ENCODE measurements at regions not wholly inside any gene's neighbourhood (a gene's known extent, or its start where the extent isn't known, plus 50 kb on each side); places are given as distances from the start of the nearest gene placed in this dataset.

- no peak for DNase-seq
These were observed 54.0 kb upstream of the GTF3A start for GRCh38 chr13:27370305-27370872.

GRCh38 chr13:27371932-27372331, 52.5 kb upstream of the GTF3A start:
- DNase-seq = peak; percentile 82

GRCh38 chr13:27372896-27373295, 51.5 kb upstream of the GTF3A start:
- peak; percentile 89 for DNase-seq

- DNase-seq = peak; percentile 38
These were observed 50.2 kb upstream of the GTF3A start for GRCh38 chr13:27374126-27374613.
